Aorta (tissue), 5 donors: ENCODE measurements at regions not wholly inside any gene's neighbourhood (a gene's known extent, or its start where the extent isn't known, plus 50 kb on each side); places are given as distances from the start of the nearest gene placed in this dataset.
A peak's percentile ranks its signal among the peaks of the same experiment; 100 is the strongest.

Experiments
- ATAC-seq: fragments of 200-7000 bp; cut with Tn5 transposase; one replicate; pipeline ENCODE4 v1.9.1; 2022; ENCODE audit warnings: moderate library complexity; ENCODE audit not compliant: low FRiP score
- DNase-seq, 2 donors: peaks; one replicate each; pipeline ENCODE4 v3.0.0-alpha.2; 2020
- H3K27ac ChIP-seq, 2 donors: one replicate each; pipeline ENCODE4 v1.5.1; 2013; ENCODE audit warnings: low read length in 2 of 2, mild to moderate bottlenecking in 2 of 2, moderate library complexity in 2 of 2, control low read depth in 1 of 2, inconsistent platforms in 1 of 2, low read depth in 1 of 2
- H3K27me3 ChIP-seq, 2 donors: one replicate each; pipeline ENCODE4 v1.6.1; 2013; ENCODE audit warnings: control low read depth in 1 of 2, low read length in 1 of 2, mild to moderate bottlenecking in 1 of 2, moderate library complexity in 1 of 2; ENCODE audit not compliant: insufficient read depth in 2 of 2, control insufficient read depth in 1 of 2
- H3K36me3 ChIP-seq, 2 donors: one replicate each; pipeline ENCODE4 v1.6.1; 2013; ENCODE audit warnings: control low read depth in 1 of 2, low read length in 1 of 2, mild to moderate bottlenecking in 1 of 2; ENCODE audit not compliant: insufficient read depth in 2 of 2, control insufficient read depth in 1 of 2
- H3K4me1 ChIP-seq, 2 donors: one replicate each; pipeline ENCODE4 v1.6.1; 2013; ENCODE audit warnings: low read length in 2 of 2, control low read depth in 1 of 2, mild to moderate bottlenecking in 1 of 2, moderate library complexity in 1 of 2; ENCODE audit not compliant: insufficient read depth in 2 of 2, control insufficient read depth in 1 of 2
- H3K4me3 ChIP-seq, 2 donors: one replicate each; pipeline ENCODE4 v1.5.1; 2013; ENCODE audit warnings: low read length in 2 of 2, control low read depth in 1 of 2, mild to moderate bottlenecking in 1 of 2
- H3K9me3 ChIP-seq: one replicate; pipeline ENCODE4 v1.6.1; 2013; ENCODE audit warnings: mild to moderate bottlenecking, low read length; ENCODE audit not compliant: control insufficient read depth
- WGBS, 2 donors: extraction: QIAGEN DNeasy Blood & Tissue Kit; methylation state at CpG; one replicate each; pipeline ENCODE4 v1.1.7; 2013; 5-methylcytosine and 5-hydroxymethylcytosine counted together
- intact Hi-C, 2 donors: fragments of 100-400 bp; cut with DNase I; formaldehyde crosslinking; loops; one replicate each; pipeline versions ENCODE4 v1.14.2 to v1.15.0; 2022
- donor health status: healthy with polysubstance abuse.
- donor health status: Bipolar disorder and iron deficiency.
- donor health status: DM: no; HTN: no; CAD: no.
- donor health status: DM: no; HTN: no; CAD: no.
- donor health status: DM: yes; HTN: yes; CAD: no.

- intact Hi-C loops, result loop anchor here in 1 of 2 donors (10.0 kb wide), 1 partner anchor 406 kb away; no protein-coding TSS in a partner anchor
- H3K27me3 ChIP-seq, result no peaks in the 10 kb centered on the region
- peak overlapping the region in 1 of 2 donors; percentile 56 for H3K27ac ChIP-seq
- no peak overlapping the region for H3K4me3 ChIP-seq
- H3K9me3 ChIP-seq, result no peaks in the 10 kb centered on the region
- 29 to 34% methylated on average over 7 of the region's 7 CpGs for WGBS, 2 donors
- peak; percentile 57 for ATAC-seq
- no peaks in the 10 kb centered on the region for H3K36me3 ChIP-seq
- H3K4me1 ChIP-seq, result no peaks in the 10 kb centered on the region
- DNase-seq, result peak; percentile 54 to 75
Observed at GRCh38 chr4:156558373-156559025, 413.1 kb downstream of the PDGFC start.

GRCh38 chr4:156557920-156558319 lies 413.7 kb downstream of the PDGFC start:
- no peaks in the 10 kb centered on the region for H3K9me3 ChIP-seq
- no peak overlapping the region for H3K4me3 ChIP-seq
- intact Hi-C loops, result loop anchor here in 1 of 2 donors (10.0 kb wide), 1 partner anchor 407 kb away; no protein-coding TSS in a partner anchor
- H3K27me3 ChIP-seq, result no peaks in the 10 kb centered on the region
- WGBS, 2 donors, result 96 to 99% methylated on average over 3 of the region's 3 CpGs
- DNase-seq, result peak in 1 of 2 donors; percentile 54
- no peaks in the 10 kb centered on the region for H3K36me3 ChIP-seq
- H3K4me1 ChIP-seq, result no peaks in the 10 kb centered on the region
- no peak overlapping the region for H3K27ac ChIP-seq
- peak; percentile 33 for ATAC-seq

- Histone ChIP-seq H3K27me3 (no peaks in the 10 kb centered on the region), H3K4me1 (no peaks in the 10 kb centered on the region), H3K4me3 (no peak overlapping the region), H3K36me3 (no peaks in the 10 kb centered on the region), H3K9me3 (no peaks in the 10 kb centered on the region), H3K27ac (no peak overlapping the region)
- DNase-seq (no peak), ATAC-seq (no peak)
- WGBS, 2 donors, result 99 to 100% methylated on average over 1 of the region's 1 CpG
- intact Hi-C loops, result loop anchor here in 1 of 2 donors (10.0 kb wide), 1 partner anchor 408 kb away; no protein-coding TSS in a partner anchor
Observed at GRCh38 chr4:156556336-156556735, 415.3 kb downstream of the PDGFC start.

GRCh38 chr4:156553659-156554058 lies 417.9 kb downstream of the PDGFC start:
- no peak for ATAC-seq
- intact Hi-C loops, result loop anchor here in 1 of 2 donors (10.0 kb wide), 1 partner anchor 411 kb away; no protein-coding TSS in a partner anchor
- Histone ChIP-seq H3K4me1 (no peaks in the 10 kb centered on the region), H3K36me3 (no peaks in the 10 kb centered on the region), H3K4me3 (no peak overlapping the region), H3K27ac (no peak overlapping the region), H3K9me3 (no peaks in the 10 kb centered on the region), H3K27me3 (no peaks in the 10 kb centered on the region)
- WGBS, 2 donors, result 94 to 95% methylated on average over 1 of the region's 1 CpG
- no peak for DNase-seq

GRCh38 chr4:156547891-156548290 lies 423.7 kb downstream of the PDGFC start:
- no peak for ATAC-seq
- intact Hi-C loops, result loop anchor here in 1 of 2 donors (5.0 to 10.0 kb wide), 3 partner anchors 73 to 424 kb away; partner anchors contain the start of gene PDGFC
- WGBS, 2 donors, result 73 to 81% methylated on average over 2 of the region's 2 CpGs
- H3K4me1 ChIP-seq, result peaks cover 1 to 25% of the 10 kb centered on the region in 2 donors
- no peaks in the 10 kb centered on the region for H3K27me3 ChIP-seq
- H3K4me3 ChIP-seq, result no peak overlapping the region
- H3K27ac ChIP-seq, result no peak overlapping the region
- DNase-seq, result no peak
- H3K9me3 ChIP-seq, result no peaks in the 10 kb centered on the region
- no peaks in the 10 kb centered on the region for H3K36me3 ChIP-seq

GRCh38 chr4:156547439-156547838 lies 424.2 kb downstream of the PDGFC start:
- WGBS, 2 donors, result 8% methylated on average over 2 of the region's 2 CpGs
- H3K36me3 ChIP-seq, result no peaks in the 10 kb centered on the region
- intact Hi-C loops, result loop anchor here in 1 of 2 donors (5.0 to 10.0 kb wide), 3 partner anchors 73 to 425 kb away; partner anchors contain the start of gene PDGFC
- ATAC-seq, result peak; percentile 79
- DNase-seq, result no peak
- H3K9me3 ChIP-seq, result no peaks in the 10 kb centered on the region
- H3K4me3 ChIP-seq, result no peak overlapping the region
- H3K27me3 ChIP-seq, result no peaks in the 10 kb centered on the region
- H3K27ac ChIP-seq, result peak overlapping the region in 1 of 2 donors; percentile 93
- H3K4me1 ChIP-seq, result peaks cover 1 to 25% of the 10 kb centered on the region in 2 donors

- DNase-seq, result no peak
- H3K4me3 ChIP-seq, result no peak overlapping the region
- intact Hi-C loops, result loop anchor here in 1 of 2 donors (5.0 to 10.0 kb wide), 3 partner anchors 70 to 427 kb away; partner anchors contain the start of gene PDGFC
- ATAC-seq, result peak; percentile 84
- no peaks in the 10 kb centered on the region for H3K9me3 ChIP-seq
- peak overlapping the region; percentile 1 to 93 for H3K27ac ChIP-seq
- H3K36me3 ChIP-seq, result no peaks in the 10 kb centered on the region
- H3K4me1 ChIP-seq, result peaks cover 1 to 25% of the 10 kb centered on the region in 2 donors
- 0 to 3% methylated on average over 2 of the region's 2 CpGs for WGBS, 2 donors
- H3K27me3 ChIP-seq, result no peaks in the 10 kb centered on the region
Observed at GRCh38 chr4:156545003-156545785, 426.4 kb downstream of the PDGFC start.

- Histone ChIP-seq H3K4me3 (no peak overlapping the region), H3K36me3 (no peaks in the 10 kb centered on the region), H3K27ac (no peak overlapping the region), H3K4me1 (peaks cover 0 to 4% of the 10 kb centered on the region in 2 donors), H3K9me3 (no peaks in the 10 kb centered on the region), H3K27me3 (no peaks in the 10 kb centered on the region)
- intact Hi-C loops, result no loop called here
- no peak for ATAC-seq
- DNase-seq, result no peak
- WGBS, 2 donors, result 93 to 100% methylated on average over 1 of the region's 1 CpG
Observed at GRCh38 chr4:156539376-156539775, 432.2 kb downstream of the PDGFC start.
